ENCODE measurements at regions not wholly inside any gene's neighbourhood (a gene's known extent, or its start where the extent isn't known, plus 50 kb on each side); places are given as distances from the start of the nearest gene placed in this dataset.

- Histone ChIP-seq H4K20me1 (ENCODE audit: low read depth) (no peaks in the 10 kb centered on the region), H3K79me2 (ENCODE audit: low read depth) (no peaks in the 10 kb centered on the region), H3K4me2 (no peak overlapping the region), H3K36me3 (no peaks in the 10 kb centered on the region), H3F3A (ENCODE audit: low read depth) (no peaks in the 10 kb centered on the region), H3K9ac (no peak overlapping the region), H3K4me1 (peaks cover 1% of the 10 kb centered on the region), H3K27ac (no peak overlapping the region), H3K4me3 (no peak overlapping the region), H2AFZ (replicated peaks) (no peak overlapping the region), H3K27me3 (no peaks in the 10 kb centered on the region), H3K9me3 (ENCODE audit: low read depth) (no peaks in the 10 kb centered on the region)
- Mint-ChIP-seq H3K4me3 (no peak overlapping the region), H3K27me3 (ENCODE audit: insufficient read depth, low read depth) (no peaks in the 10 kb centered on the region), H3K4me1 (peaks cover 22% of the 10 kb centered on the region), H3K9me3 (no peaks in the 10 kb centered on the region), H3K27ac (no peak overlapping the region), H3K36me3 (no peaks in the 10 kb centered on the region)
- no peak for DNase-seq (ENCODE audit: low spot score)
- TF ChIP-seq EZH2phosphoT487 (IDR thresholded peaks at IDR 0.05): no peak
- TF ChIP-seq EZH2 (IDR thresholded peaks at IDR 0.05): no peak
- TF ChIP-seq CTCF (IDR thresholded peaks at IDR 0.05): no peak
Observed at GRCh38 chr5:68424799-68425537, 209.4 kb downstream of the PIK3R1 start.

- Histone ChIP-seq H3K4me3 (no peak overlapping the region), H3K79me2 (ENCODE audit: low read depth) (no peaks in the 10 kb centered on the region), H2AFZ (replicated peaks) (no peak overlapping the region), H3K9ac (no peak overlapping the region), H3K27ac (no peak overlapping the region), H3K27me3 (no peaks in the 10 kb centered on the region), H4K20me1 (ENCODE audit: low read depth) (no peaks in the 10 kb centered on the region), H3F3A (ENCODE audit: low read depth) (no peaks in the 10 kb centered on the region), H3K4me2 (no peak overlapping the region), H3K9me3 (ENCODE audit: low read depth) (no peaks in the 10 kb centered on the region), H3K4me1 (no peaks in the 10 kb centered on the region), H3K36me3 (no peaks in the 10 kb centered on the region)
- no peaks in the 10 kb centered on the region for H3K27me3 Mint-ChIP-seq (ENCODE audit: insufficient read depth, low read depth)
- no peaks in the 10 kb centered on the region for H3K36me3 Mint-ChIP-seq
- no peaks in the 10 kb centered on the region for H3K9me3 Mint-ChIP-seq
- peaks cover 12% of the 10 kb centered on the region for H3K4me1 Mint-ChIP-seq
- no peak overlapping the region for H3K27ac Mint-ChIP-seq
- no peak for DNase-seq (ENCODE audit: low spot score)
- H3K4me3 Mint-ChIP-seq: no peak overlapping the region
- TF ChIP-seq EZH2phosphoT487 (IDR thresholded peaks at IDR 0.05) (no peak), EZH2 (IDR thresholded peaks at IDR 0.05) (no peak), CTCF (IDR thresholded peaks at IDR 0.05) (no peak)
Observed at GRCh38 chr5:68426586-68426985, 211.0 kb downstream of the PIK3R1 start.

GRCh38 chr5:68428231-68428811 lies 212.8 kb downstream of the PIK3R1 start:
- H3K36me3 Mint-ChIP-seq: no peaks in the 10 kb centered on the region
- no peaks in the 10 kb centered on the region for H3K79me2 ChIP-seq (ENCODE audit: low read depth)
- TF ChIP-seq CTCF (IDR thresholded peaks at IDR 0.05) (no peak), EZH2 (IDR thresholded peaks at IDR 0.05) (no peak), EZH2phosphoT487 (IDR thresholded peaks at IDR 0.05) (no peak)
- peak overlapping the region; percentile 37 for H2AFZ ChIP-seq (replicated peaks)
- H3K4me1 ChIP-seq: no peaks in the 10 kb centered on the region
- peak overlapping the region; percentile 52 for H3K27ac Mint-ChIP-seq
- no peak overlapping the region for H3K27ac ChIP-seq
- no peaks in the 10 kb centered on the region for H3K27me3 ChIP-seq
- peaks cover 12% of the 10 kb centered on the region for H3K4me1 Mint-ChIP-seq
- no peak overlapping the region for H3K9ac ChIP-seq
- no peaks in the 10 kb centered on the region for H3K9me3 Mint-ChIP-seq
- no peaks in the 10 kb centered on the region for H3K36me3 ChIP-seq
- peaks cover 5% of the 10 kb centered on the region for H3K27me3 Mint-ChIP-seq (ENCODE audit: insufficient read depth, low read depth)
- no peaks in the 10 kb centered on the region for H4K20me1 ChIP-seq (ENCODE audit: low read depth)
- H3K4me2 ChIP-seq: no peak overlapping the region
- no peaks in the 10 kb centered on the region for H3F3A ChIP-seq (ENCODE audit: low read depth)
- no peaks in the 10 kb centered on the region for H3K9me3 ChIP-seq (ENCODE audit: low read depth)
- no peak overlapping the region for H3K4me3 Mint-ChIP-seq
- no peak for DNase-seq (ENCODE audit: low spot score)
- H3K4me3 ChIP-seq: no peak overlapping the region

All from neural progenitor cell (in vitro differentiated cells).